H9 (cell line): ENCODE measurements at regions not wholly inside any gene's neighbourhood (a gene's known extent, or its start where the extent isn't known, plus 50 kb on each side); places are given as distances from the start of the nearest gene placed in this dataset.

Experiments
- DNase-seq: peaks from one replicate; pipeline ENCODE4 v3.0.0-alpha.2; 2017
- H2AFZ ChIP-seq: one replicate; pipeline ENCODE4 v1.6.1; 2013; ENCODE audit warnings: mild to moderate bottlenecking, low read length, control low read depth, moderate library complexity
- H2AK5ac ChIP-seq: 2 replicates; pipeline ENCODE4 v1.6.1; 2013; ENCODE audit warnings: low read length, control low read depth, mixed read lengths; ENCODE audit not compliant: insufficient read length
- H2BK120ac ChIP-seq: one replicate; pipeline ENCODE4 v1.6.1; 2013; ENCODE audit warnings: low read depth, mild to moderate bottlenecking, low read length, control low read depth, inconsistent platforms; ENCODE audit not compliant: poor library complexity, severe bottlenecking
- H2BK12ac ChIP-seq: 2 replicates; pipeline ENCODE4 v1.6.1; 2013; ENCODE audit warnings: low read length, control low read depth, mixed read lengths, low read depth; ENCODE audit not compliant: insufficient read length
- H2BK15ac ChIP-seq: 2 replicates; pipeline ENCODE4 v1.6.1; 2013; ENCODE audit warnings: low read depth, low read length, control low read depth
- H2BK20ac ChIP-seq: one replicate; pipeline ENCODE4 v1.6.1; 2013; ENCODE audit warnings: low read depth, mild to moderate bottlenecking, low read length, control low read depth, inconsistent platforms; ENCODE audit not compliant: poor library complexity, severe bottlenecking
- H2BK5ac ChIP-seq: 2 replicates; pipeline ENCODE4 v1.6.1; 2013; ENCODE audit warnings: low read length, control low read depth, mixed read lengths; ENCODE audit not compliant: insufficient read length
- H3K14ac ChIP-seq: 2 replicates; pipeline ENCODE4 v1.6.1; 2013; ENCODE audit warnings: low read length, control low read depth; ENCODE audit not compliant: insufficient read depth
- H3K18ac ChIP-seq: 2 replicates; pipeline ENCODE4 v1.6.1; 2013; ENCODE audit warnings: low read depth, mild to moderate bottlenecking, mixed read lengths, low read length, control low read depth; ENCODE audit not compliant: insufficient read length
- H3K23ac ChIP-seq: 2 replicates; pipeline ENCODE4 v1.6.1; 2013; ENCODE audit warnings: low read length, control low read depth, mixed read lengths, low read depth; ENCODE audit not compliant: insufficient read length
- H3K23me2 ChIP-seq: 2 replicates; pipeline ENCODE4 v1.6.1; 2013; ENCODE audit warnings: low read depth, mild to moderate bottlenecking, mixed read lengths, low read length, control low read depth; ENCODE audit not compliant: insufficient read length, poor library complexity, severe bottlenecking
- H3K27ac ChIP-seq: 2 replicates; pipeline ENCODE4 v1.5.1; 2013; ENCODE audit warnings: low read length, control low read depth, mixed read lengths, low read depth; ENCODE audit not compliant: insufficient read length
- H3K27me3 ChIP-seq: 2 replicates; pipeline ENCODE4 v1.6.1; 2013; ENCODE audit warnings: low read length, control low read depth, inconsistent platforms; ENCODE audit not compliant: insufficient read depth
- H3K4ac ChIP-seq: 2 replicates; pipeline ENCODE4 v1.6.1; 2013; ENCODE audit warnings: low read depth, mild to moderate bottlenecking, control low read depth, inconsistent platforms, low read length, moderate library complexity
- H3K4me1 ChIP-seq: 2 replicates; pipeline ENCODE4 v1.6.1; 2013; ENCODE audit warnings: low read length, control low read depth, inconsistent platforms; ENCODE audit not compliant: insufficient read depth
- H3K4me2 ChIP-seq: 2 replicates; pipeline ENCODE4 v1.6.1; 2013; ENCODE audit warnings: low read length, control low read depth, mixed read lengths; ENCODE audit not compliant: insufficient read length, insufficient read depth
- H3K56ac ChIP-seq: 2 replicates; pipeline ENCODE4 v1.6.1; 2013; ENCODE audit warnings: low read depth, mild to moderate bottlenecking, mixed read lengths, low read length, control low read depth; ENCODE audit not compliant: insufficient read length
- H3K79me1 ChIP-seq: 2 replicates; pipeline ENCODE4 v1.6.1; 2013; ENCODE audit warnings: low read depth, mild to moderate bottlenecking, moderate library complexity, low read length, control low read depth, inconsistent platforms; ENCODE audit not compliant: insufficient read depth, poor library complexity, severe bottlenecking
- H3K79me2 ChIP-seq: 2 replicates; pipeline ENCODE4 v1.6.1; 2013; ENCODE audit warnings: low read length, control low read depth, inconsistent platforms; ENCODE audit not compliant: insufficient read depth
- H3K9ac ChIP-seq: 2 replicates; pipeline ENCODE4 v1.6.1; 2013; ENCODE audit warnings: low read length, control low read depth, mixed read lengths; ENCODE audit not compliant: insufficient read length; ENCODE audit errors: extremely low read depth
- H3K9me3 ChIP-seq: one replicate; pipeline ENCODE4 v1.6.1; 2013; ENCODE audit warnings: low read depth, low read length, inconsistent platforms; ENCODE audit not compliant: control insufficient read depth
- H3T11ph ChIP-seq: one replicate; pipeline ENCODE4 v1.6.1; 2013; ENCODE audit warnings: mild to moderate bottlenecking, low read length, control low read depth, inconsistent platforms
- H4K20me1 ChIP-seq: one replicate; pipeline ENCODE4 v1.6.1; 2013; ENCODE audit not compliant: control insufficient read depth, insufficient read length, insufficient read depth
- H4K5ac ChIP-seq: 2 replicates; pipeline ENCODE4 v1.6.1; 2013; ENCODE audit warnings: low read depth, mild to moderate bottlenecking, mixed read lengths, low read length, control low read depth; ENCODE audit not compliant: insufficient read length
- H4K8ac ChIP-seq: replicated peaks from 2 replicates; pipeline ENCODE4 v1.6.1; 2013; ENCODE audit warnings: low read length, control low read depth, mixed read lengths, low read depth; ENCODE audit not compliant: insufficient read length
- H4K91ac ChIP-seq: 2 replicates; pipeline ENCODE4 v1.6.1; 2013; ENCODE audit warnings: low read depth, mild to moderate bottlenecking, moderate library complexity, mixed read lengths, low read length, control low read depth; ENCODE audit not compliant: insufficient read length
- H3K27ac Mint-ChIP-seq, 3 experiments: 2 replicates in 2 of 3; 3 replicates in 1 of 3; pipeline ENCODE4 v1.8.0; 2020 to 2021; ENCODE audit warnings: mixed read lengths in 3 of 3, mild to moderate bottlenecking in 1 of 3, moderate library complexity in 1 of 3
- H3K27me3 Mint-ChIP-seq: 2 replicates; pipeline ENCODE4 v1.8.0; 2021; ENCODE audit warnings: low read depth, mild to moderate bottlenecking, moderate library complexity, mixed read lengths
- H3K36me3 Mint-ChIP-seq, 3 experiments: 2 replicates in 2 of 3; 3 replicates in 1 of 3; pipeline ENCODE4 v1.8.0; 2020 to 2021; ENCODE audit warnings: low read depth in 3 of 3, mixed read lengths in 3 of 3; ENCODE audit not compliant: insufficient read depth in 1 of 3
- H3K4me1 Mint-ChIP-seq, 2 experiments: 2 replicates each; pipeline ENCODE4 v1.8.0; 2020; ENCODE audit warnings: mixed read lengths in 2 of 2
- H3K4me3 Mint-ChIP-seq, 2 experiments: 2 replicates in 1 of 2; 3 replicates in 1 of 2; pipeline ENCODE4 v1.8.0; 2020 to 2021; ENCODE audit warnings: mild to moderate bottlenecking in 2 of 2, mixed read lengths in 2 of 2, moderate library complexity in 1 of 2
- H3K9me3 Mint-ChIP-seq, 2 experiments: 2 replicates in 1 of 2; 3 replicates in 1 of 2; pipeline ENCODE4 v1.8.0; 2020; ENCODE audit warnings: mild to moderate bottlenecking in 2 of 2, mixed read lengths in 2 of 2, moderate library complexity in 1 of 2
- WGBS: extraction: QIAGEN DNeasy Blood & Tissue Kit; methylation state at CpG from one replicate; pipeline ENCODE4 v1.1.7; 2013; ENCODE audit warnings: missing lambda C conversion rate, low lambda C conversion rate, mixed read lengths; ENCODE audit not compliant: insufficient read length; ENCODE audit errors: extremely low coverage; 5-methylcytosine and 5-hydroxymethylcytosine counted together
- TF ChIP-seq, protein P1 (sequence below): fragments of 200-600 bp; sonication (generic); conservative IDR thresholded peaks from 3 replicates; pipeline ENCODE4 v1.8.0; 2021; ENCODE audit warnings: antibody characterized with exemption, mild to moderate bottlenecking

DNA sequence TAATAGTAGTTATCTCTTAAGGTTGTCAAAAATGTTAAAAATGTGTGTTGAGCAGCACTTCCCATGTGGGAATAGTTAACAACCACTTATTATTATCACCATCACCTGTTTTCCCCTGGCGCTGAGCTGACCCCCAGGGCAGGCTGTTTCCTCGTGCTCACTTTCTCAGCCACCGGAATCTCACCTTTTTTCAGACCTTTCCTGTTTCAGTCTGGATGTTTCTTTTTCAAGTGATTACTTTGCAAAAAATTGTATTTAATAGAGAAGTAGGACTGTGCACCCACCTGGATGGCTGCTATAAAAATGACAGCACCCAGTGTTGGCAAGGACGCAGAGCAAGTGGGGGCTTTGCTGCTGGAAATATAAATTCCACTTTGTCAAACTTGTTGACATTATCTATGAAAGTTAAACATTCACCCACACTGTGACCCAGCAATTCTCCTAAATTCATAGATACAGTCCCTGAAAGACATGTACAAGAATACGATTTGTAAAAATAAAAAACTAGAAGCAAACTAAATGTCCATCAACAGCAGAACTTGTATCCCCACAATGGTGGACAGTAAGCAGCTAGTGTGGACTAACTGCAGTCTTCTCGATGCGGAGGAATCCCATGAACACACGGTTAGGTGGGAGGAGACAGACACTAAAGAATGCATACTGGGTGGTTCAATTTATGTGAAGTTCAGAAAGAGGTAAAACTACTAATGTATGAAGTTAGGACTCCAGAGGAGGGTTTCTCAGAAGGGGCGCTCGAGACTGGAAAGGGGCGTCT lies 66.5 kb downstream of the SOWAHC start:
- no peak overlapping the region for H4K5ac ChIP-seq
- H3K56ac ChIP-seq: no peak overlapping the region
- no peak overlapping the region for H2BK5ac ChIP-seq
- no peak overlapping the region for H4K91ac ChIP-seq
- H2BK12ac ChIP-seq: no peak overlapping the region
- no peak overlapping the region for H3K27ac ChIP-seq
- H4K8ac ChIP-seq: no peak overlapping the region
- Mint-ChIP-seq H3K4me3 (no peak overlapping the region), H3K27me3 (no peaks in the 10 kb centered on the region; the same call in none of the 2 replicates), H3K36me3 (no peaks in the 10 kb centered on the region), H3K4me1 (peaks cover 0 to 9% of the 10 kb centered on the region in 2 experiments), H3K27ac (no peak overlapping the region), H3K9me3 (no peaks in the 10 kb centered on the region; a peak in 1 of 5 replicates)
- no peak overlapping the region for H3K18ac ChIP-seq
- no peak overlapping the region for H3K4ac ChIP-seq
- H3K14ac ChIP-seq: no peak overlapping the region
- H2AK5ac ChIP-seq: no peak overlapping the region
- H3K79me2 ChIP-seq: no peaks in the 10 kb centered on the region
- H3K23me2 ChIP-seq: no peaks in the 10 kb centered on the region
- H3K23ac ChIP-seq: no peak overlapping the region
- WGBS: no CpG with 5 or more reads among the region's 11 CpGs
- no peak overlapping the region for H2AFZ ChIP-seq
- H3T11ph ChIP-seq: no peak overlapping the region
- DNase-seq: no peak
- no peaks in the 10 kb centered on the region for H4K20me1 ChIP-seq
- no peaks in the 10 kb centered on the region for H3K79me1 ChIP-seq
- H3K27me3 ChIP-seq: no peaks in the 10 kb centered on the region
- no peak overlapping the region for H2BK120ac ChIP-seq
- H3K9me3 ChIP-seq: no peaks in the 10 kb centered on the region
- TF ChIP-seq, protein P1, sequence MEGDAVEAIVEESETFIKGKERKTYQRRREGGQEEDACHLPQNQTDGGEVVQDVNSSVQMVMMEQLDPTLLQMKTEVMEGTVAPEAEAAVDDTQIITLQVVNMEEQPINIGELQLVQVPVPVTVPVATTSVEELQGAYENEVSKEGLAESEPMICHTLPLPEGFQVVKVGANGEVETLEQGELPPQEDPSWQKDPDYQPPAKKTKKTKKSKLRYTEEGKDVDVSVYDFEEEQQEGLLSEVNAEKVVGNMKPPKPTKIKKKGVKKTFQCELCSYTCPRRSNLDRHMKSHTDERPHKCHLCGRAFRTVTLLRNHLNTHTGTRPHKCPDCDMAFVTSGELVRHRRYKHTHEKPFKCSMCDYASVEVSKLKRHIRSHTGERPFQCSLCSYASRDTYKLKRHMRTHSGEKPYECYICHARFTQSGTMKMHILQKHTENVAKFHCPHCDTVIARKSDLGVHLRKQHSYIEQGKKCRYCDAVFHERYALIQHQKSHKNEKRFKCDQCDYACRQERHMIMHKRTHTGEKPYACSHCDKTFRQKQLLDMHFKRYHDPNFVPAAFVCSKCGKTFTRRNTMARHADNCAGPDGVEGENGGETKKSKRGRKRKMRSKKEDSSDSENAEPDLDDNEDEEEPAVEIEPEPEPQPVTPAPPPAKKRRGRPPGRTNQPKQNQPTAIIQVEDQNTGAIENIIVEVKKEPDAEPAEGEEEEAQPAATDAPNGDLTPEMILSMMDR: no peak
- H2BK15ac ChIP-seq: no peak overlapping the region
- H3K9ac ChIP-seq: no peak overlapping the region
- H3K4me1 ChIP-seq: no peaks in the 10 kb centered on the region
- H3K4me2 ChIP-seq: no peak overlapping the region
- no peak overlapping the region for H2BK20ac ChIP-seq
